HEK293 (cell line): ENCODE measurements at regions not wholly inside any gene's neighbourhood (a gene's known extent, or its start where the extent isn't known, plus 50 kb on each side); places are given as distances from the start of the nearest gene placed in this dataset.

ENCODE experiments used
- CTCF ChIA-PET: fragments of 350-600 bp; formaldehyde crosslinking; extraction: SDS; loops from one replicate; lab custom pipeline; 2021; ENCODE audit warnings: antibody characterized with exemption; lab: Yijun Ruan, JAX
- POLR2A ChIA-PET: fragments of 300-600 bp; formaldehyde crosslinking; extraction: SDS; loops from one replicate; lab custom pipeline; 2020; ENCODE audit warnings: antibody characterized with exemption, inconsistent platforms; lab: Yijun Ruan, JAX
- H3K27ac ChIP-seq: fragments of 200-500 bp; sonication (Bioruptor generic); 2 replicates; pipeline ENCODE4 v1.5.1; 2014; ENCODE audit warnings: low read depth, low read length, control low read depth, inconsistent platforms; ENCODE audit errors: extremely low read depth
- H3K36me3 ChIP-seq, 2 experiments: fragments of 200-500 bp in 1 of 2; sonication (Bioruptor generic) in 1 of 2; 1 replicate in 1 of 2; 2 replicates in 1 of 2; pipeline ENCODE4 v1.5.1; 2014 to 2017; ENCODE audit warnings: inconsistent platforms in 2 of 2, low read length in 2 of 2; ENCODE audit not compliant: control insufficient read depth in 2 of 2, insufficient read depth in 1 of 2
- H3K4me1 ChIP-seq: fragments of 200-500 bp; sonication (Bioruptor generic); 2 replicates; pipeline ENCODE4 v1.5.1; 2014; ENCODE audit warnings: mild to moderate bottlenecking, low read length, inconsistent platforms; ENCODE audit not compliant: control insufficient read depth, insufficient read depth
- H3K4me3 ChIP-seq: 2 replicates; pipeline ENCODE4 v1.5.1; 2011; ENCODE audit warnings: low read depth, mild to moderate bottlenecking, control low read depth, low read length, moderate library complexity
- H3K9me3 ChIP-seq: fragments of 200-500 bp; sonication (Bioruptor generic); 2 replicates; pipeline ENCODE4 v1.5.1; 2014; ENCODE audit warnings: low read depth, low read length, inconsistent platforms; ENCODE audit not compliant: control insufficient read depth, insufficient read depth
- ATF2 ChIP-seq: fragments of 450-650 bp; formaldehyde crosslinking; IDR thresholded peaks from 2 replicates; pipeline ENCODE4 v1.5.1; 2016; ENCODE audit warnings: missing biosample characterization, missing genetic modification characterization, low read depth
- KLF7 ChIP-seq: fragments of 450-650 bp; formaldehyde crosslinking; IDR thresholded peaks from 2 replicates; pipeline ENCODE4 v1.5.1; 2016; ENCODE audit warnings: missing biosample characterization, missing genetic modification characterization, borderline replicate concordance
- PRDM6 ChIP-seq: fragments of 450-650 bp; formaldehyde crosslinking; IDR thresholded peaks from 2 replicates; pipeline ENCODE4 v1.5.1; 2017; ENCODE audit warnings: missing biosample characterization, missing genetic modification characterization
- YY2 ChIP-seq: fragments of 450-650 bp; formaldehyde crosslinking; IDR thresholded peaks from 2 replicates; pipeline ENCODE4 v1.5.1; 2016; ENCODE audit warnings: missing biosample characterization, missing genetic modification characterization
- ZBTB6 ChIP-seq: fragments of 450-650 bp; formaldehyde crosslinking; IDR thresholded peaks from 2 replicates; pipeline ENCODE4 v1.5.1; 2017; ENCODE audit warnings: missing biosample characterization, missing genetic modification characterization
- ZFP69B ChIP-seq: fragments of 450-650 bp; formaldehyde crosslinking; IDR thresholded peaks from 2 replicates; pipeline ENCODE4 v1.5.1; 2016; ENCODE audit warnings: missing biosample characterization, missing genetic modification characterization
- ZNF155 ChIP-seq: fragments of 450-650 bp; formaldehyde crosslinking; IDR thresholded peaks from 2 replicates; pipeline ENCODE4 v1.5.1; 2016; ENCODE audit warnings: missing biosample characterization, missing genetic modification characterization
- ZNF221 ChIP-seq: fragments of 450-650 bp; formaldehyde crosslinking; IDR thresholded peaks from 2 replicates; pipeline ENCODE4 v1.5.1; 2017; ENCODE audit warnings: missing biosample characterization, missing genetic modification characterization, borderline replicate concordance
- ZNF274 ChIP-seq, 2 experiments: fragments of 200-500 bp in 1 of 2; fragments of 450-650 bp in 1 of 2; sonication (Bioruptor generic) in 1 of 2; formaldehyde crosslinking in 1 of 2; IDR thresholded peaks; 2 replicates each; pipeline versions ENCODE4 v1.5.1 to v1.6.1; 2014 to 2016; ENCODE audit warnings: borderline replicate concordance in 1 of 2, inconsistent platforms in 1 of 2, low read length in 1 of 2, missing biosample characterization in 1 of 2, missing genetic modification characterization in 1 of 2
- ZNF449 ChIP-seq: fragments of 450-650 bp; formaldehyde crosslinking; IDR thresholded peaks from 2 replicates; pipeline ENCODE4 v1.5.1; 2017; ENCODE audit warnings: missing biosample characterization, mild to moderate bottlenecking, missing genetic modification characterization, moderate library complexity
- ZNF510 ChIP-seq: fragments of 450-650 bp; formaldehyde crosslinking; IDR thresholded peaks from 2 replicates; pipeline ENCODE4 v1.5.1; 2018; ENCODE audit warnings: mild to moderate bottlenecking, missing genetic modification characterization, missing biosample characterization; ENCODE audit not compliant: insufficient replicate concordance
- ZNF561 ChIP-seq: fragments of 450-650 bp; IDR thresholded peaks from 2 replicates; pipeline ENCODE4 v1.5.1; 2018; ENCODE audit warnings: missing biosample characterization, missing genetic modification characterization, borderline replicate concordance
- ZNF830 ChIP-seq: fragments of 450-650 bp; IDR thresholded peaks from 2 replicates; pipeline ENCODE4 v1.5.0; 2018; ENCODE audit warnings: missing biosample characterization, missing genetic modification characterization, low read depth, mild to moderate bottlenecking, moderate library complexity
- ZSCAN5A ChIP-seq: fragments of 450-650 bp; formaldehyde crosslinking; IDR thresholded peaks from 2 replicates; pipeline ENCODE4 v1.5.1; 2016; ENCODE audit warnings: missing biosample characterization, missing genetic modification characterization

- no peak overlapping the region for H3K27ac ChIP-seq
- POLR2A ChIA-PET = no interaction called here
- CTCF ChIA-PET = interaction anchor here (0.7 kb wide), 1 partner anchor 8 kb away, joined by 3 read pairs; no protein-coding TSS in a partner anchor
- no peak overlapping the region for H3K4me3 ChIP-seq
- TF ChIP-seq ZNF221 (tag by site-specific recombination) (no peak), ZNF449 (no peak), ZSCAN5A (tag by site-specific recombination) (no peak), PRDM6 (tag by site-specific recombination) (no peak), ZNF830 (no peak), ZNF510 (no peak), ZNF155 (tag by site-specific recombination) (no peak)
- no peaks in the 10 kb centered on the region; the same call in 1 of the 2 replicates for H3K9me3 ChIP-seq
- no peaks in the 10 kb centered on the region for H3K4me1 ChIP-seq
- H3K36me3 ChIP-seq = no peaks in the 10 kb centered on the region
These were observed 271.5 kb upstream of the MOCS1 start for GRCh38 chr6:40205801-40206200.

- Histone ChIP-seq H3K4me3 (no peak overlapping the region), H3K9me3 (no peaks in the 10 kb centered on the region; the same call in 1 of the 2 replicates), H3K4me1 (no peaks in the 10 kb centered on the region), H3K27ac (no peak overlapping the region), H3K36me3 (no peaks in the 10 kb centered on the region)
- ChIA-PET POLR2A (no interaction called here), CTCF (no interaction called here)
- no peak for TF ChIP-seq ZBTB6 (tag by site-specific recombination)
- TF ChIP-seq ZNF274 (IDR thresholded peaks at IDR 0.05; ENCODE audit: low read length) = no peak
- no peak for TF ChIP-seq ZNF274 (tag by site-specific recombination; IDR thresholded peaks at IDR 0.05; ENCODE audit: borderline replicate concordance)
- no peak for TF ChIP-seq KLF7 (tag by site-specific recombination)
- 0 out of 2 replicates have a peak, but pooled peaks have one; percentile 15 for TF ChIP-seq ATF2
- TF ChIP-seq YY2 (tag by site-specific recombination) = no peak
- TF ChIP-seq ZFP69B = no peak
- no peak for TF ChIP-seq ZNF561 (tag by site-specific recombination)
These were observed 270.7 kb upstream of the MOCS1 start for GRCh38 chr6:40205004-40205403.
